Embryonic facial prominence (tissue), 1 donor: ENCODE measurements at regions not wholly inside any gene's neighbourhood (a gene's known extent, or its start where the extent isn't known, plus 50 kb on each side); places are given as distances from the start of the nearest gene placed in this dataset.
"Not testable (repeated sequence)": the region's sequence is repeated elsewhere in the genome, so short reads cannot be mapped to it uniquely, and the experiment has no call there.

Experiments used
- DNase-seq: peaks from one replicate; pipeline ENCODE4 v3.0.0-alpha.2; 2016; ENCODE audit errors: extremely low spot score

DNA sequence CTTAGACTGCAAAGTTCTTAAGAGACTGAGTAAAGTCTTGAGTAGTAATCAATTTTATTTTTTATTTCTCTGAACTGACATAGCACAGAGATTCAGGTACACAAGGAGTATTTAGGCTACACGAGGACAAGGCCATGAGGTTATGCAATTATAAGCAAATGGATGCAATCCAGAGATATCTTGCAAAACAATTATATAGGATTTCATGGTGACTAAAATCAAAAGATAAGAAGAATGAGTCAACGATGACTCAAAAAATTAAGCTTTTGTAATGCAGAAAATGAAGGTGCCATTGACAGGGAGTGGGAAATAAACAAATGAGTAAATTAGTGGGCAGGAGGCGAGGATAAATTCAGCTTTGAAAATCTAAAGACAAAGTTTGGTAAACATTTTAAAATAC is 66.7 kb upstream of the MYO3A start:
- no peak for DNase-seq

GRCh38 chr10:25869067-25869591 is 64.9 kb upstream of the MYO3A start:
- DNase-seq: no peak

GRCh38 chr10:25869609-25870008 is 64.4 kb upstream of the MYO3A start:
- DNase-seq: no peak

DNA sequence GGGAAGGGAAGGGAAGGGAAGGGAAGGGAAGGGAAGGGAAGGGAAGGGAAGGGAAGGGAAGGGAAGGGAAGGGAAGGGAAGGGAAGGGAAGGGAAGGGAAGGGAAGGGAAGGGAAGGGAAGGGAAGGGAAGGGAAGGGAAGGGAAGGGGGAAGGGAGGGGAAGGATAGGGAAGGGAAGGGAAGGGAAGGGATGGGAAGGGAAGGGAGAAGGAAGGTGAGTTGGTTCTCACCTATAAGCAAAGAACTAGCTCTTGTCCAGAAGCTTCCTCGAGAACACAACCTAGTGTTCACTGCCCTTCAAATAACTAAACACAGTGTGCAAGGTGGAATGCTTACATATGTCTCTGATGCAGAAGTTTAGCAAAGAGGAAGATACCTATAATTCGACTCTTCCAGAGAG is 59.6 kb upstream of the MYO3A start:
- DNase-seq: not testable (repeated sequence)

- DNase-seq: peak; percentile 48
Measured at GRCh38 chr10:25875556-25876165, 58.4 kb upstream of the MYO3A start.

GRCh38 chr10:25877296-25877695 is 56.7 kb upstream of the MYO3A start:
- DNase-seq: no peak
